Uterus (tissue), 3 donors: ENCODE measurements at regions not wholly inside any gene's neighbourhood (a gene's known extent, or its start where the extent isn't known, plus 50 kb on each side); places are given as distances from the start of the nearest gene placed in this dataset.

Experiments used
- DNase-seq, 2 donors: peaks; one replicate each; pipeline ENCODE4 v3.0.0-alpha.2; 2019 to 2020
- H3K27ac ChIP-seq, 2 donors: fragments of 200-600 bp; sonication (generic); 1 replicate in 1 of 2; 2 replicates in 1 of 2; pipeline ENCODE4 v1.5.1; 2016 to 2018
- H3K27me3 ChIP-seq, 2 donors: fragments of 200-600 bp; sonication (generic); one replicate each; pipeline ENCODE4 v1.5.1; 2018 to 2019; ENCODE audit warnings: control low read depth in 1 of 2
- H3K36me3 ChIP-seq, 2 donors: fragments of 200-600 bp; sonication (generic); one replicate each; pipeline ENCODE4 v1.5.1; 2019; ENCODE audit warnings: control low read depth in 1 of 2
- H3K4me1 ChIP-seq, 2 donors: fragments of 200-600 bp; sonication (generic); one replicate each; pipeline ENCODE4 v1.5.1; 2018 to 2019; ENCODE audit warnings: control low read depth in 1 of 2
- H3K4me3 ChIP-seq, 2 donors: fragments of 200-600 bp; sonication (generic); 1 replicate in 1 of 2; 2 replicates in 1 of 2; pipeline ENCODE4 v1.5.1; 2018 to 2019; ENCODE audit warnings: mild to moderate bottlenecking in 1 of 2
- H3K9me3 ChIP-seq, 2 donors: fragments of 200-600 bp; sonication (generic); one replicate each; pipeline ENCODE4 v1.5.1; 2019; ENCODE audit warnings: control low read depth in 1 of 2
- POLR2A ChIP-seq, 2 donors: fragments of 450-650 bp; IDR thresholded peaks; one replicate each; pipeline ENCODE4 v1.6.1; 2016; ENCODE audit warnings: antibody characterized with exemption in 2 of 2, mild to moderate bottlenecking in 1 of 2, moderate library complexity in 1 of 2
- intact Hi-C: fragments of 100-400 bp; cut with DNase I; formaldehyde crosslinking; loops from one replicate; pipeline ENCODE4 v1.15.1; 2023; ENCODE audit warnings: low total_unique reads
- TF ChIP-seq, protein P1 (sequence below), 4 experiments: fragments of 200-600 bp in 2 of 4; fragments of 450-650 bp in 2 of 4; sonication (generic) in 2 of 4; IDR thresholded peaks; one replicate each; pipeline ENCODE4 v1.5.1; 2016 to 2019; ENCODE audit warnings: antibody characterized with exemption in 4 of 4, mild to moderate bottlenecking in 2 of 4, moderate library complexity in 1 of 4
- donor health status: DM: yes; HTN: yes; CAD: no.

DNA sequence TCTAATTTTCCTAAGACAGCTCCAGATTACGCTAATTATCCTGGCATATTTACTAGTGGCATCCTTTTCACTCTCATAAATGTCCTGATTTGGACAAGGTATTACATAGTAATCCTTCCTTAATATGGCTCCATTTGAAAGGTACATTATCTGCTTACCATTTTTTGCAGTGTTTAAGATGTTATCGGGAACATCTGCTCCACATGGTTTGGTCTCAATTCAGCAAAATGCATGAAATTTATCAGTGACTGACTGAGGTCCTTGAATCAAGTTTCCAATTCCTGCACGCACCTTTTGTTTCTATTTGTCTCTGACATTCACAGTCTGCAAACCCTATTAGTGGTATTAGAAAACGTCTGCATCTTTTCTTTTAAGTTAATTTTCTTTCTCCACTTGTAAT lies 384.1 kb upstream of the KIAA1217 start:
- intact Hi-C loops = no loop called here
- H3K36me3 ChIP-seq = no peaks in the 10 kb centered on the region
- TF ChIP-seq POLR2A (IDR thresholded peaks at IDR 0.05) = no peak
- TF ChIP-seq, protein P1, sequence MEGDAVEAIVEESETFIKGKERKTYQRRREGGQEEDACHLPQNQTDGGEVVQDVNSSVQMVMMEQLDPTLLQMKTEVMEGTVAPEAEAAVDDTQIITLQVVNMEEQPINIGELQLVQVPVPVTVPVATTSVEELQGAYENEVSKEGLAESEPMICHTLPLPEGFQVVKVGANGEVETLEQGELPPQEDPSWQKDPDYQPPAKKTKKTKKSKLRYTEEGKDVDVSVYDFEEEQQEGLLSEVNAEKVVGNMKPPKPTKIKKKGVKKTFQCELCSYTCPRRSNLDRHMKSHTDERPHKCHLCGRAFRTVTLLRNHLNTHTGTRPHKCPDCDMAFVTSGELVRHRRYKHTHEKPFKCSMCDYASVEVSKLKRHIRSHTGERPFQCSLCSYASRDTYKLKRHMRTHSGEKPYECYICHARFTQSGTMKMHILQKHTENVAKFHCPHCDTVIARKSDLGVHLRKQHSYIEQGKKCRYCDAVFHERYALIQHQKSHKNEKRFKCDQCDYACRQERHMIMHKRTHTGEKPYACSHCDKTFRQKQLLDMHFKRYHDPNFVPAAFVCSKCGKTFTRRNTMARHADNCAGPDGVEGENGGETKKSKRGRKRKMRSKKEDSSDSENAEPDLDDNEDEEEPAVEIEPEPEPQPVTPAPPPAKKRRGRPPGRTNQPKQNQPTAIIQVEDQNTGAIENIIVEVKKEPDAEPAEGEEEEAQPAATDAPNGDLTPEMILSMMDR (IDR thresholded peaks at IDR 0.05) = no peak
- H3K4me3 ChIP-seq = no peak overlapping the region
- H3K9me3 ChIP-seq = no peaks in the 10 kb centered on the region
- H3K27me3 ChIP-seq = no peaks in the 10 kb centered on the region
- no peak overlapping the region for H3K27ac ChIP-seq
- no peaks in the 10 kb centered on the region for H3K4me1 ChIP-seq
- no peak for DNase-seq

DNA sequence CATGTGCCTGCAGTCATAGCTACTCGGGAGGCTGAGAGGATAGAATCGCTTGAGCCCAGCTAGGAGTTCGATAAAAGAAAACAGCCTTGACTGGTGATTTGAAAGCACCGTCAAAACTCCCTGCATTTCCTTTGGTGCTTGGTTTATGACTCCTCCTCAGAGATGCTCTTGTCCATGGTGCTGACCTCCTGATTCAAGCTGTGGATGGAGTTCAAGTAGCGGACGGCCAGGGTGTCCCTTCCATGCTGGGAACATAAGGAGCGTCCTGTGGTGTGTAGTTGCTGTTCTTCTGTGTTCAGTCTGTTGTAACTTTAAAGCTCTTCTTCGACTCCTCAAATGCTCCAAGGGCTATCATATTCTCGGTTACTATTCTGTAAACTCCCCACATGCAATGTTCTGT lies 382.5 kb upstream of the KIAA1217 start:
- no peaks in the 10 kb centered on the region for H3K4me1 ChIP-seq
- no peak overlapping the region for H3K27ac ChIP-seq
- no peak for DNase-seq
- intact Hi-C loops = no loop called here
- no peaks in the 10 kb centered on the region for H3K36me3 ChIP-seq
- H3K27me3 ChIP-seq = no peaks in the 10 kb centered on the region
- H3K4me3 ChIP-seq = no peak overlapping the region
- no peaks in the 10 kb centered on the region for H3K9me3 ChIP-seq
- TF ChIP-seq, protein P1 (IDR thresholded peaks at IDR 0.05) = no peak

DNA sequence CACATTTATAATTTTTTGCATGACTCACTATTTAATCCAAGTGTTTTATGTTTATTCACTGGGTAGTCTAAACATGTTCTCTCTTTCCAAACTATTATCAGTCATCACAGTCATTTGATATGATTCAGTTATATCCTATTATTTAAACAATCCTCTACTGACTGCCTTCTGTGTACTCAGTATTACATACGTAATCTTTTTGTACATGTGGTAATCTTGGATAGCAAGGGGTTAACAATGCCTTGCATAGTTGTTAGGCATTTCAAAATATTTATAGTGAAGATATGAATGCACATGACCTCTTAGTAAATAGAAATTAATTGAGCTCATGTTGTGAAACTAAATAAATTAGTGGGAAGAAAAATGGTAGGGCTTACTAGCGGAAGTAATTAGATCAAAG lies 379.4 kb upstream of the KIAA1217 start:
- TF ChIP-seq POLR2A (IDR thresholded peaks at IDR 0.05) = no peak
- TF ChIP-seq, protein P1 (IDR thresholded peaks at IDR 0.05) = no peak
- no peak overlapping the region for H3K27ac ChIP-seq
- intact Hi-C loops = no loop called here
- DNase-seq = no peak
- H3K36me3 ChIP-seq = no peaks in the 10 kb centered on the region
- no peaks in the 10 kb centered on the region for H3K27me3 ChIP-seq
- H3K4me3 ChIP-seq = no peak overlapping the region
- H3K9me3 ChIP-seq = no peaks in the 10 kb centered on the region
- H3K4me1 ChIP-seq = no peaks in the 10 kb centered on the region

DNA sequence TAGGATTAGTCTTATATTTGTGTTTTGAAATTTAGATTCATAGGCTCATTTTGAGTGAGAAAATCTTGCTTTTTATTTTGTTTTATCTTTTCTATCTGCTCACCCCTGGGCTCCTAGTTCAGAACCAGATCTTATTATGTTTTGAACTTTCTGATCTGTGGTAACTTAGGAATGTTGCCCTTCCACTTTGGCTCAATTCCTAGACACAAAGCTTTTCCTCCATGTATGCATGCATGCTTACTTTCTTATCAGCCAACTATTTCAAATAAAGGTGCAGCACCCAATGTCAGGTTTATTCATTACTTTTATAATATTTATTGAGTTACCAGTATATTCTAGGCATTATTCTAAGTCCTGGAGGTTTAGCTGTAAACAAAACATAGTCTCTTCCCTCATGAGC lies 374.8 kb upstream of the KIAA1217 start:
- no peaks in the 10 kb centered on the region for H3K36me3 ChIP-seq
- H3K27ac ChIP-seq = no peak overlapping the region
- TF ChIP-seq, protein P1 (IDR thresholded peaks at IDR 0.05) = no peak
- no peak for TF ChIP-seq POLR2A (IDR thresholded peaks at IDR 0.05)
- no peak for DNase-seq
- intact Hi-C loops = no loop called here
- no peaks in the 10 kb centered on the region for H3K27me3 ChIP-seq
- H3K4me1 ChIP-seq = no peaks in the 10 kb centered on the region
- H3K4me3 ChIP-seq = no peak overlapping the region
- H3K9me3 ChIP-seq = no peaks in the 10 kb centered on the region

DNA sequence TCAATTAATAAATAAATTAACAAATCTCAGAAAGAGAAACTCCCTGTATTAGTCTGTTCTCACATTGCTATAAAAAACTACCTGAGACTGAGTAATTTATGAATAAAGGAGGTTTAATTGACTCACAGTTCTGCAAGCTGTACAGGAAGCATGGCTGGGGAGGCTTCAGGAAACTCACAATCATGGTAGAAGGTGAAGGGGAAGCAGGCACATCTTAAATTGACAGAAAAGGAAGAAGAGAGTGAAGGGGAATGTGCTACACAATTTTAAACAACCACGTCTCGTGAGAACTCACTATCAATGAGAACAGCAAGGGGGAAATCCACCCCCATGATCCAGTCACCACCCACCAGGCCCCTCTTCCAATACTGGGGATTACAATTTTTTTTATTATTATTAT lies 358.3 kb upstream of the KIAA1217 start:
- TF ChIP-seq POLR2A (IDR thresholded peaks at IDR 0.05) = no peak
- TF ChIP-seq, protein P1 (IDR thresholded peaks at IDR 0.05) = no peak
- H3K9me3 ChIP-seq = no peaks in the 10 kb centered on the region
- no peak overlapping the region for H3K27ac ChIP-seq
- H3K27me3 ChIP-seq = no peaks in the 10 kb centered on the region
- no peak for DNase-seq
- intact Hi-C loops = no loop called here
- H3K4me1 ChIP-seq = no peaks in the 10 kb centered on the region
- no peaks in the 10 kb centered on the region for H3K36me3 ChIP-seq
- H3K4me3 ChIP-seq = no peak overlapping the region
